ENCODE measurements at regions not wholly inside any gene's neighbourhood (a gene's known extent, or its start where the extent isn't known, plus 50 kb on each side); places are given as distances from the start of the nearest gene placed in this dataset.

DNA sequence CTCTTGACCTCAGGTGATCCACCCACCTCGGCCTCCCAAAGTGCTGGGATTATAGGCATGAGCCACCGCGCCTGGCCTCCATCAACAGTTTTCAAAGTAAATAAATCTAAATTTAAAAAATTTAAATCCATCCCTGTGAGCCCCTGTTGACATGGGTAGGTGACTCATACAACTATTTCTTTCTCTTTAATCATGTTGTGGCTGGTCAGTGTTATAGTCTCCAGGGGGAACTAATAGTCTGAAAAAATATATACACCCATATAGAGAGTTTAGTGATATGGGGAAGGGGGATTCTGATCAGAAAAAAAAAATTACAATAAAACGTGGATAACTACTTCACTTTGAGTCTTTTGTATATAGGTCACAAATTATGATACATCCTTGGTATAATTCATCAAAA lies 159.2 kb downstream of the ZNF608 start:
- H3K27ac ChIP-seq (ENCODE audit: low read depth in 2 of 2, low read length in 1 of 2): no peak overlapping the region
- 87% methylated on average over 4 of the region's 4 CpGs for WGBS (ENCODE audit: low lambda C conversion rate)
- no peaks in the 10 kb centered on the region for H3K36me3 ChIP-seq (replicated peaks in 1 of 2; ENCODE audit: control insufficient read depth in 1 of 2, insufficient read depth in 2 of 2, low read length in 1 of 2)
- no peak overlapping the region for H3K9ac ChIP-seq
- CTCF ChIA-PET: no interaction called here
- H3K4me2 ChIP-seq: no peak overlapping the region
- H3K4me1 ChIP-seq (ENCODE audit: control insufficient read depth in 1 of 2, insufficient read depth in 2 of 2, low read depth in 1 of 2, low read length in 1 of 2): no peaks in the 10 kb centered on the region
- no peaks in the 10 kb centered on the region for H3K27me3 ChIP-seq (ENCODE audit: insufficient read depth)
- no peak overlapping the region for H3K4me3 ChIP-seq (ENCODE audit: low read depth in 2 of 2, low read length in 1 of 2)
- no peak overlapping the region for H2AFZ ChIP-seq (ENCODE audit: low read depth)
- H3K9me3 ChIP-seq: no peaks in the 10 kb centered on the region
- no peaks in the 10 kb centered on the region for H3K79me2 ChIP-seq (ENCODE audit: insufficient read depth)
- no peaks in the 10 kb centered on the region for H4K20me1 ChIP-seq (ENCODE audit: insufficient read depth)
- no peak for DNase-seq
- no peaks in the 10 kb centered on the region for H3F3A ChIP-seq (replicated peaks; ENCODE audit: insufficient read depth)
- H3K9me2 ChIP-seq: no peaks in the 10 kb centered on the region
- POLR2A ChIA-PET: no interaction called here
- TF ChIP-seq MXI1 (IDR thresholded peaks at IDR 0.05; ENCODE audit: low read depth, low read length): no peak
- TF ChIP-seq RFX5 (IDR thresholded peaks at IDR 0.05; ENCODE audit: low read length): no peak
- TF ChIP-seq FOXJ3 (CRISPR knock-in tag; IDR thresholded peaks at IDR 0.05): no peak

DNA sequence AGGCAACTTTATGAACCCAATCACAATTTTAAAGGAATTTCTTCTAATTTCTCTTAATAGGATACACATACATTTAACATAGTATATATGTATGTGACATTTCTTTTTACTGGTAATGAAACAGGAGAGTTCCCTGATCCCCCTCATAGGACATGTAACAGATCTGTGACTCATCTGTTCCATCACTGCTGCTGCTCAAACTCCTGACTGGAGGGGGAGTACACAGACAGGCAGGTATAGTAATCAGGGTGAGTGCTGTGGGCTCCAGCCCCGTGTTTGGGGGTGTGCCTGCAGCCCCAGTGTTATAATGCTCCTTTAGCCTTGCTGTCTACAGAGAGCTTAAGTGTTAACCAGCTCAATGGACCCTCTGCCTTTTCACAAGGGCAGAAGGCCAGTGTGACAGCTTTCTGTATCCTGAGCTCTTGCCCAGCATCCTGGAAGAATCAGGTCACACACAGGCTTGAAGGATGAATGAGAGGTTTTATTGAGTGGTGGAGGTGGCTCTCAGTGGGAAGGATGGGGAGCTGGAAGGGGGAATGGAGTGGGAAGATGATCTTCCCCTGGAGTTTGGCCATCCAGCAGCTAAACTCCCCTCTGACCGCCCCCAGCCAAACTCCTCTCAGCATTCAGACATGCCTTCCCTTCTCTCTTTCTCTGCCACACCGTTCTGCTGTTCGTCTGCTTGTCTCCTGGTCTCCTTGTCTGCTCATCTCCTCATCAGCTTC lies 161.3 kb downstream of the ZNF608 start:
- Histone ChIP-seq H3K4me3 (ENCODE audit: low read depth in 2 of 2, low read length in 1 of 2) (no peak overlapping the region), H3K27ac (ENCODE audit: low read depth in 2 of 2, low read length in 1 of 2) (no peak overlapping the region), H3K9ac (no peak overlapping the region), H2AFZ (ENCODE audit: low read depth) (no peak overlapping the region), H4K20me1 (ENCODE audit: insufficient read depth) (no peaks in the 10 kb centered on the region), H3K4me2 (no peak overlapping the region), H3K27me3 (ENCODE audit: insufficient read depth) (no peaks in the 10 kb centered on the region), H3F3A (replicated peaks; ENCODE audit: insufficient read depth) (no peaks in the 10 kb centered on the region), H3K36me3 (replicated peaks in 1 of 2; ENCODE audit: control insufficient read depth in 1 of 2, insufficient read depth in 2 of 2, low read length in 1 of 2) (no peaks in the 10 kb centered on the region), H3K9me3 (no peaks in the 10 kb centered on the region), H3K4me1 (ENCODE audit: control insufficient read depth in 1 of 2, insufficient read depth in 2 of 2, low read depth in 1 of 2, low read length in 1 of 2) (peaks cover 0 to 14% of the 10 kb centered on the region in 2 experiments; a peak in 1 of 4 replicates), H3K9me2 (no peaks in the 10 kb centered on the region), H3K79me2 (ENCODE audit: insufficient read depth) (no peaks in the 10 kb centered on the region)
- ChIA-PET CTCF (interaction anchor here (1.7 kb wide), 1 partner anchor 9 kb away, joined by 4 read pairs; no protein-coding TSS in a partner anchor), POLR2A (no interaction called here)
- DNase-seq: no peak
- TF ChIP-seq RFX5 (IDR thresholded peaks at IDR 0.05; ENCODE audit: low read length): no peak
- no peak for TF ChIP-seq POLR2AphosphoS5 (IDR thresholded peaks at IDR 0.05; ENCODE audit: low read depth, low read length)
- no peak for TF ChIP-seq SIN3A (IDR thresholded peaks at IDR 0.05; ENCODE audit: borderline replicate concordance, low read depth, low read length)
- TF ChIP-seq CHD2 (IDR thresholded peaks at IDR 0.05; ENCODE audit: low read length, partially characterized antibody): no peak
- TF ChIP-seq, protein P1, sequence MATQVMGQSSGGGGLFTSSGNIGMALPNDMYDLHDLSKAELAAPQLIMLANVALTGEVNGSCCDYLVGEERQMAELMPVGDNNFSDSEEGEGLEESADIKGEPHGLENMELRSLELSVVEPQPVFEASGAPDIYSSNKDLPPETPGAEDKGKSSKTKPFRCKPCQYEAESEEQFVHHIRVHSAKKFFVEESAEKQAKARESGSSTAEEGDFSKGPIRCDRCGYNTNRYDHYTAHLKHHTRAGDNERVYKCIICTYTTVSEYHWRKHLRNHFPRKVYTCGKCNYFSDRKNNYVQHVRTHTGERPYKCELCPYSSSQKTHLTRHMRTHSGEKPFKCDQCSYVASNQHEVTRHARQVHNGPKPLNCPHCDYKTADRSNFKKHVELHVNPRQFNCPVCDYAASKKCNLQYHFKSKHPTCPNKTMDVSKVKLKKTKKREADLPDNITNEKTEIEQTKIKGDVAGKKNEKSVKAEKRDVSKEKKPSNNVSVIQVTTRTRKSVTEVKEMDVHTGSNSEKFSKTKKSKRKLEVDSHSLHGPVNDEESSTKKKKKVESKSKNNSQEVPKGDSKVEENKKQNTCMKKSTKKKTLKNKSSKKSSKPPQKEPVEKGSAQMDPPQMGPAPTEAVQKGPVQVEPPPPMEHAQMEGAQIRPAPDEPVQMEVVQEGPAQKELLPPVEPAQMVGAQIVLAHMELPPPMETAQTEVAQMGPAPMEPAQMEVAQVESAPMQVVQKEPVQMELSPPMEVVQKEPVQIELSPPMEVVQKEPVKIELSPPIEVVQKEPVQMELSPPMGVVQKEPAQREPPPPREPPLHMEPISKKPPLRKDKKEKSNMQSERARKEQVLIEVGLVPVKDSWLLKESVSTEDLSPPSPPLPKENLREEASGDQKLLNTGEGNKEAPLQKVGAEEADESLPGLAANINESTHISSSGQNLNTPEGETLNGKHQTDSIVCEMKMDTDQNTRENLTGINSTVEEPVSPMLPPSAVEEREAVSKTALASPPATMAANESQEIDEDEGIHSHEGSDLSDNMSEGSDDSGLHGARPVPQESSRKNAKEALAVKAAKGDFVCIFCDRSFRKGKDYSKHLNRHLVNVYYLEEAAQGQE (IDR thresholded peaks at IDR 0.05; ENCODE audit: low read depth, low read length): no peak
- no peak for TF ChIP-seq TAF1 (IDR thresholded peaks at IDR 0.05; ENCODE audit: borderline replicate concordance, low read depth, low read length)
- TF ChIP-seq, protein P2, sequence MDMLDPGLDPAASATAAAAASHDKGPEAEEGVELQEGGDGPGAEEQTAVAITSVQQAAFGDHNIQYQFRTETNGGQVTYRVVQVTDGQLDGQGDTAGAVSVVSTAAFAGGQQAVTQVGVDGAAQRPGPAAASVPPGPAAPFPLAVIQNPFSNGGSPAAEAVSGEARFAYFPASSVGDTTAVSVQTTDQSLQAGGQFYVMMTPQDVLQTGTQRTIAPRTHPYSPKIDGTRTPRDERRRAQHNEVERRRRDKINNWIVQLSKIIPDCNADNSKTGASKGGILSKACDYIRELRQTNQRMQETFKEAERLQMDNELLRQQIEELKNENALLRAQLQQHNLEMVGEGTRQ (IDR thresholded peaks at IDR 0.05; ENCODE audit: borderline replicate concordance, low read depth, low read length): no peak
- TF ChIP-seq EP300 (IDR thresholded peaks at IDR 0.05; ENCODE audit: borderline replicate concordance in 1 of 2, low read depth in 1 of 2, low read length in 1 of 2): no peak
- TF ChIP-seq, protein P3, sequence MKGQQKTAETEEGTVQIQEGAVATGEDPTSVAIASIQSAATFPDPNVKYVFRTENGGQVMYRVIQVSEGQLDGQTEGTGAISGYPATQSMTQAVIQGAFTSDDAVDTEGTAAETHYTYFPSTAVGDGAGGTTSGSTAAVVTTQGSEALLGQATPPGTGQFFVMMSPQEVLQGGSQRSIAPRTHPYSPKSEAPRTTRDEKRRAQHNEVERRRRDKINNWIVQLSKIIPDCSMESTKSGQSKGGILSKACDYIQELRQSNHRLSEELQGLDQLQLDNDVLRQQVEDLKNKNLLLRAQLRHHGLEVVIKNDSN (IDR thresholded peaks at IDR 0.05; ENCODE audit: borderline replicate concordance, low read depth): no peak
- TF ChIP-seq EZH2phosphoT487 (IDR thresholded peaks at IDR 0.05; ENCODE audit: borderline replicate concordance, low read depth): no peak
- no peak for TF ChIP-seq RCOR1 (IDR thresholded peaks at IDR 0.05; ENCODE audit: low read length)
- TF ChIP-seq, protein P4, sequence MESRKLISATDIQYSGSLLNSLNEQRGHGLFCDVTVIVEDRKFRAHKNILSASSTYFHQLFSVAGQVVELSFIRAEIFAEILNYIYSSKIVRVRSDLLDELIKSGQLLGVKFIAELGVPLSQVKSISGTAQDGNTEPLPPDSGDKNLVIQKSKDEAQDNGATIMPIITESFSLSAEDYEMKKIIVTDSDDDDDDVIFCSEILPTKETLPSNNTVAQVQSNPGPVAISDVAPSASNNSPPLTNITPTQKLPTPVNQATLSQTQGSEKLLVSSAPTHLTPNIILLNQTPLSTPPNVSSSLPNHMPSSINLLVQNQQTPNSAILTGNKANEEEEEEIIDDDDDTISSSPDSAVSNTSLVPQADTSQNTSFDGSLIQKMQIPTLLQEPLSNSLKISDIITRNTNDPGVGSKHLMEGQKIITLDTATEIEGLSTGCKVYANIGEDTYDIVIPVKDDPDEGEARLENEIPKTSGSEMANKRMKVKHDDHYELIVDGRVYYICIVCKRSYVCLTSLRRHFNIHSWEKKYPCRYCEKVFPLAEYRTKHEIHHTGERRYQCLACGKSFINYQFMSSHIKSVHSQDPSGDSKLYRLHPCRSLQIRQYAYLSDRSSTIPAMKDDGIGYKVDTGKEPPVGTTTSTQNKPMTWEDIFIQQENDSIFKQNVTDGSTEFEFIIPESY (IDR thresholded peaks at IDR 0.05; ENCODE audit: borderline replicate concordance, low read depth): no peak
- TF ChIP-seq, protein P5, sequence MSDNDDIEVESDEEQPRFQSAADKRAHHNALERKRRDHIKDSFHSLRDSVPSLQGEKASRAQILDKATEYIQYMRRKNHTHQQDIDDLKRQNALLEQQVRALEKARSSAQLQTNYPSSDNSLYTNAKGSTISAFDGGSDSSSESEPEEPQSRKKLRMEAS (IDR thresholded peaks at IDR 0.05; ENCODE audit: low read depth): no peak
- no peak for TF ChIP-seq FOXM1 (IDR thresholded peaks at IDR 0.05; ENCODE audit: low read depth)
- TF ChIP-seq, protein P6, sequence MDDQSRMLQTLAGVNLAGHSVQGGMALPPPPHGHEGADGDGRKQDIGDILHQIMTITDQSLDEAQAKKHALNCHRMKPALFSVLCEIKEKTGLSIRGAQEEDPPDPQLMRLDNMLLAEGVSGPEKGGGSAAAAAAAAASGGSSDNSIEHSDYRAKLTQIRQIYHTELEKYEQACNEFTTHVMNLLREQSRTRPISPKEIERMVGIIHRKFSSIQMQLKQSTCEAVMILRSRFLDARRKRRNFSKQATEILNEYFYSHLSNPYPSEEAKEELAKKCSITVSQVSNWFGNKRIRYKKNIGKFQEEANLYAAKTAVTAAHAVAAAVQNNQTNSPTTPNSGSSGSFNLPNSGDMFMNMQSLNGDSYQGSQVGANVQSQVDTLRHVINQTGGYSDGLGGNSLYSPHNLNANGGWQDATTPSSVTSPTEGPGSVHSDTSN (IDR thresholded peaks at IDR 0.05): no peak
- no peak for TF ChIP-seq NRF1 (IDR thresholded peaks at IDR 0.05; ENCODE audit: low read depth, low read length)
- 72% methylated on average over 4 of the region's 4 CpGs for WGBS (ENCODE audit: low lambda C conversion rate)

Measured in SK-N-SH (cell line).